G401.6 (cell line): ENCODE measurements at regions not wholly inside any gene's neighbourhood (a gene's known extent, or its start where the extent isn't known, plus 50 kb on each side); places are given as distances from the start of the nearest gene placed in this dataset.
"Not testable (repeated sequence)": the region's sequence is repeated elsewhere in the genome, so short reads cannot be mapped to it uniquely, and the experiment has no call there.

Source experiments
- FAIRE-seq: peaks from 2 replicates; lab custom pipeline; 2012; peaks lifted over from hg19 to GRCh38; lab: Jason Lieb, UNC

GRCh38 chr10:123380491-123381085 lies 226.4 kb downstream of the BUB3 start:
- FAIRE-seq = no peak

GRCh38 chr10:123381224-123381623 lies 227.0 kb downstream of the BUB3 start:
- no peak for FAIRE-seq

- no peak for FAIRE-seq
Observed at GRCh38 chr10:123382491-123382890, 228.3 kb downstream of the BUB3 start.

- FAIRE-seq = no peak
Observed at GRCh38 chr10:123385508-123386080, 231.4 kb downstream of the BUB3 start.

DNA sequence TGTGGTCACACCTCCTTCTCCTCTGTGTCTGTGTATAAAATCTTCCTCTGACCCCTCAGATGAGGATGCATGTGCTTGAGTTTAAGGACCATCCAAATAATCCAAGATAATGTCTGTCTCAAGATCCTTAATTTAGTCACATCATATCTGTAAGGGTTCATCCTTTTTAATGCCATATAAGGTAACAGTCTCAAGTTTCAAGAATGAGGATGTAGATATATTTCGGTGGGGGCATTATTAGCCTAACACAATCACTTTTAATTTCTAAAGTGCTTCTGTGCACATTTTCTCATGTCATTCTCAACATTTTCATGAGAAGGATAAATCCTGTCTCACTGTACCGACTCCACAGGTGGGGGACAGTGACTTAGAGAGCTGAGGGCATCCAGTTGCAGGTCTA lies 235.3 kb downstream of the BUB3 start:
- no peak for FAIRE-seq

DNA sequence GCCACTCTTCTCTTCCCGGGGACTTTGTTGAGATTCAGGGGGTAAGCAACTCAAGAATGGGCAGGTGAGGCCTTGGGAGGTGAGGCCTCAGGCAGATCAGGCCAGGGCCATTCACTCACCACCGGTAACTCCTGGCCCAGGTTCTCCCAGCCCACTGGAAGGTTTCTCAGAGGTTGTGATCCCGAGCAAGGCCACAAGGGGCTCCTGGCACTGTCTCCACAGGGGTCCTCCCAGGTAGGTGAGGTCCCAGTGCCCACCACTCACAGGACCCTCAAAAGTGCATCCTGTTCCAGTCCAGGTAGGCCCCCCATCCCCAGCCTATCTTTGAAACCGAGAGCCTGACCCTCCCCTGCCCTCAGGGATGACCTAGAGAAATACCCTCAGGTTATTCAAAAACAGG lies 236.1 kb downstream of the BUB3 start:
- no peak for FAIRE-seq

- FAIRE-seq = no peak
Observed at GRCh38 chr10:123390874-123391273, 236.7 kb downstream of the BUB3 start.

DNA sequence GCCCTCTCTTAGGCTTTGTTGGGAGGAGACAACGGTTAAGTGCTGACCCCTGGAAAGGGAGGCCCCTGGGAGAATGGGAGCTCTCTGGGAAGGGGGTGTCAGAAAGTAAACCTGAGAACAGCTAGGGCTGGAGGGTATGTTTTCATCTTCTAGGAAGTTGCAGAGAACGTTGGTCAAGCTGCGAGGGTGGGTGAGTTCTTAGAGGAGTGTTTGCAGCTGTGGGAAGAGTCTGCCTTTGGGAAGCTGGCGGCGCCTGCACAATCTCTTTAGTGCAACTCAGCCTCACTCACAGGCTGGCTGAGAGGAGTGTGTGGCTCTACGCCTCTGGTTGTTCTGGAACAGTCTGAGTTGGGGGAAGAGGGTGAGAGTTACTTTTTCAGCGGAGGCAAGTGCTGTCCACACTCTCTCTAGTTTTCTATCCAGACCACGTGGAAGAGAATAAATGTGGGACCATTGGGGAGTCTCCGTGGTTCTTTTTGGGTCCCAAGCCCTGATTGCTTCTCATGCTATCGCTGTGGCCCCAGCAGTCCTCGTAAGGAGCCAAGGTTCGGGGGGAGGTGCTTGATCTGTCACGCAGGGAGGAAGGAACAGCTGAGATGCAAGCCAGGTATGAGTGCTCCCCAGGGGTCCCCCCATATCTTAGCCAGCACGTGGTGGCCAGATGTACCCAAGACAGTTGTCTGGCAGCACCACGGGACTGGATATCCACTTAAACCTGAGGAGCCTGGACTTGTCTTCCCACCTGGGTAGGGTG lies 237.2 kb downstream of the BUB3 start:
- FAIRE-seq = no peak

DNA sequence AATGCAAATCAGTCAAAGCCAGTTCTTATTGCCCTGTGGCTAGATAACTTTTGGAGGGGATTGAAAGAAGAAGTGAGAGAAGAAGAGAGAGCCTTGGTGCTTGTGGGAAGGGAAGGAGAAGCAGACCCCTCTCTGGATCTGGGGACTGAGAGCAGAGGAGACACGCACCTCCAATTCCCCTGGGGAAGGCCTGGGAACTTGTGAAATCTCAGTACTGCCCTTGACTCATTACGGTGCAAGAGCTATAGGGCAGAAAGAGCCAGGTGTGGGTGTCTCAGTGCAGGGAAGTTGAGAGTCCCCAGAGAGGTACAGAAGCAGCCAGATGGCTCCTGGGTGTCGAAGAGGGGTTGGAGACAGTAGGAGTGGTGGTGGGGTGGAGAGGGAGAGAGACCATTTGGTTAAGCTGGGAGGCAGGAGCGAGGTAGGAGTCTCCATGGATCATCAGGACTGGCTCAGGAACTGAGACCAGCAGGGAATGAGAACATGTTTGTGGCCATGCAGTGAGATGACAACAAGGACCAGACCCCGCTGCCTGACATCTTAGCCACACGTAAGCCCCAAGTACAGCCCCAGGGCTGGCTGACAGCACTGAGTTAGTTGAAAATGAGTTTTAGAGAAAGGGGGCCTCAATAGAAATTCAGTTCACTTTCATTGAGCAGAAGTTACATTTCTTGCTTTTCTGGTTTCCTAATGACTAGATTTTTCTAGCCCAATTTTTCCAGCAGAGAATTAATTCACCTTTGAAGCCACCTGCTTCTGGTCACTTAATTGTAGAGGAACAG lies 238.2 kb downstream of the BUB3 start:
- FAIRE-seq = no peak

GRCh38 chr10:123393170-123393569 lies 239.0 kb downstream of the BUB3 start:
- FAIRE-seq = no peak

GRCh38 chr10:123394382-123394781 lies 240.2 kb downstream of the BUB3 start:
- FAIRE-seq = no peak

DNA sequence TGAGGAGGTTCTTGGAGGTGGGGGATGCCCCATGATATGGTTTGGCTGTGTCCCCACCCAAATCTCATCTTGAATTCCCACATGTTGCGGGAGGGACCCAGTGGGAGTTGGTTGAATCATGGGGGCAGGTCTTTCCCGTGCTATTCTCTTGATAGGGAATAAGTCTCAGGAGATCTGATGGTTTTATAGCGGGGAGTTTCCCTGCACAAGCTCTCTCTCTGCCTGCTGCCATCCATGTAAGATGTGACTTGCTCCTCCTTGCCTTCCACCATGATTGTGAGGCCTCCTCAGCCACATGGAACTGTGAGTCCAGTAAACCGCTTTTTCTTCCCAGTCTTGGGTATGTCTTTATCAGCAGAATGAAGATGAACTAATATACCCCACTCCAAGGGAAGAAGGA lies 241.0 kb downstream of the BUB3 start:
- not testable (repeated sequence) for FAIRE-seq

- FAIRE-seq = no peak
Observed at GRCh38 chr10:123395906-123396305, 241.7 kb downstream of the BUB3 start.

DNA sequence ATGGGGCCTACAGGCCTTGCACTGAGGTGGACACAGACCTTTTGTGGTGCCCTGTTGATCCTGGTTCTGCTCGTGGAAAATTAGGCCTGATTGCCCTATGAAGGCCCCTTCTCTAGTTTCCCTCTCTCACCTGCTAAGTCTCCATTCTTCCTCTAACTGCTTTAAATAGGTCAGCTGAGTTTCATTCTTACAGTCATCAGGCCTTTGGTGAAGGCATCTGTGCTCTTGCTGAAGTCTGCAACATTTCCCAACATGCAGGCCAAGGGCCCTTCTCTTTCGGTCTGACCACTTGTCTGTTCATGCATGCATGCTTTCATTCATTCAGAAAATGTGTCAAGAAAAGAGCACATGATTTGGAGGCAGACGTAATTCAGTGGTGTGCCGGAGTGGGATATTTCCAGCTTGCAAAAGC lies 244.0 kb downstream of the BUB3 start:
- FAIRE-seq = no peak

GRCh38 chr10:123398756-123399155 lies 244.6 kb downstream of the BUB3 start:
- FAIRE-seq = no peak

GRCh38 chr10:123399276-123399839 lies 245.2 kb downstream of the BUB3 start:
- no peak for FAIRE-seq

GRCh38 chr10:123402021-123402420 lies 247.8 kb downstream of the BUB3 start:
- no peak for FAIRE-seq

- FAIRE-seq = no peak
Observed at GRCh38 chr10:123402656-123403055, 248.5 kb downstream of the BUB3 start.

- FAIRE-seq = no peak
Observed at GRCh38 chr10:123404357-123404756, 250.2 kb downstream of the BUB3 start.

- no peak for FAIRE-seq
Observed at GRCh38 chr10:123408660-123409059, 254.5 kb downstream of the BUB3 start.

GRCh38 chr10:123409426-123409825 lies 255.2 kb downstream of the BUB3 start:
- no peak for FAIRE-seq

- no peak for FAIRE-seq
Observed at GRCh38 chr10:123409884-123410283, 255.7 kb downstream of the BUB3 start.

DNA sequence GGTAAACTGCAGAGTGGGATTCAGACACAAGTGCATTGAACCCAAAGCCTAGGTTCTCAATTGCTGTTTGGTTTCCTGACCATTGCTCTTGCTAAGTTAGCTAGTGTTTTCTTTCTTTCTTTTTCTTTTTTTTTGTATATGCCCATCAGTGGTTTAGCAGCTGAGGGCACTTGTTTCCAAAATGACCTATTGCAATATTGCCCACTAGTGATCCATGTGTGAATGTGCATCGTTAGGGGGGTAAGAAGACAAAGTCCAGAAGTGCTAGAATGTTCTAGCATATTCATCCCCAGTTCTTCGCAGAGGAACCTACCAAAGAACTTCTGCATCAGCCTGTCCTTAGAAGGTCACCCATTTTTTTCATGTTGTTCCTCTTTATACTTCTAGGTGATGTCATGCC lies 252.8 kb upstream of the GPR26 start:
- no peak for FAIRE-seq
